ENCODE measurements at regions not wholly inside any gene's neighbourhood (a gene's known extent, or its start where the extent isn't known, plus 50 kb on each side); places are given as distances from the start of the nearest gene placed in this dataset.

DNA sequence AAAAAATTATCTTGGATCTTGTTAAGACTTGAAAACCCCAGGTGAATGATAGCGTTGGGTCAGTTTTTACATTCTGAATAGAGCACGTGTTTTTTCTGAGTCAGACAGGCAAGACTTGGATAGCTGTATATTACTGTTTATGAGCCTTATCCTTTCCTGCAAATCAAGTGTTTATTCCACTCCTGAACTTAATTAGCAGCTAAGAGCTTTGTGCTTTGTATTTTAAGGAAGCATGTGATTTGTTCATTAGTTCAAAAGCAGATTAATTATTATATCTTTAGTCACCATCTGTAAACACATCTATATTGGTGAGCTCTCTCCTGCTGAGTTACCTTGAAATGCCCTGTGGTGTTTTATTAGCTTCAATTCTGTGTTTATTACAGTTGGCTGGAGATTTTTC is 98.6 kb upstream of the PRPS1L1 start:
- Mint-ChIP-seq H3K4me1 (ENCODE audit: low read depth) (no peaks in the 10 kb centered on the region), H3K27ac (no peak overlapping the region)

GRCh38 chr7:18128846-18129245 is 101.2 kb upstream of the PRPS1L1 start:
- Mint-ChIP-seq H3K4me1 (ENCODE audit: low read depth) (no peaks in the 10 kb centered on the region), H3K27ac (no peak overlapping the region), H3K36me3 (ENCODE audit: low read depth) (no peaks in the 10 kb centered on the region), H3K9me3 (no peaks in the 10 kb centered on the region), H3K27me3 (ENCODE audit: low read depth) (no peaks in the 10 kb centered on the region), H3K4me3 (no peak overlapping the region)

More for the DNA sequence above, 98.6 kb upstream of the PRPS1L1 start:
- Mint-ChIP-seq H3K27me3 (ENCODE audit: low read depth) (no peaks in the 10 kb centered on the region), H3K36me3 (ENCODE audit: low read depth) (no peaks in the 10 kb centered on the region), H3K4me3 (no peak overlapping the region), H3K9me3 (no peaks in the 10 kb centered on the region)

GRCh38 chr7:18132811-18133210 is 105.2 kb upstream of the PRPS1L1 start:
- H3K36me3 Mint-ChIP-seq (ENCODE audit: low read depth), result no peaks in the 10 kb centered on the region
- H3K4me3 Mint-ChIP-seq, result no peak overlapping the region
- no peak overlapping the region for H3K27ac Mint-ChIP-seq
- no peaks in the 10 kb centered on the region for H3K9me3 Mint-ChIP-seq
- H3K4me1 Mint-ChIP-seq (ENCODE audit: low read depth), result no peaks in the 10 kb centered on the region
- H3K27me3 Mint-ChIP-seq (ENCODE audit: low read depth), result no peaks in the 10 kb centered on the region

DNA sequence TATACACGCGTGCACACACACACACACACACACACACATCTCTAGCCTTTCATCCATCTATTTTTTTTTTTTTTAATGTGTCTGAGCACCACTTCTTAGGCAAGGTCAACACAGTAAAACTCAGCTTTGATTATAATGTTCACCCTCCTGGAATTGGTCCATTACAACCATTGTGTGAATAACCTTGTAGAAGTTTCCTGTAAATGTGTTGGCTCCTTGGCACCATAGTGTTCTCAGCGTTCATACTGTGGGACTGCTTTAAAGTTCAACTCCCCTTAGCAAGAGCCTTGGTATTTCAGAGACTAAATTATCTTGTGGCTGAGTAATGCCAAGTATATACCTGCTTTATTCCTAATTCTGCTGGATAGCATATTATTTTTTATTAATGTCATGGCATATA is 106.3 kb upstream of the PRPS1L1 start:
- no peaks in the 10 kb centered on the region for H3K9me3 Mint-ChIP-seq
- H3K4me1 Mint-ChIP-seq (ENCODE audit: low read depth), result no peaks in the 10 kb centered on the region
- H3K27me3 Mint-ChIP-seq (ENCODE audit: low read depth), result no peaks in the 10 kb centered on the region
- no peak overlapping the region for H3K4me3 Mint-ChIP-seq
- no peak overlapping the region for H3K27ac Mint-ChIP-seq
- H3K36me3 Mint-ChIP-seq (ENCODE audit: low read depth), result no peaks in the 10 kb centered on the region

GRCh38 chr7:18140943-18141342 is 113.3 kb upstream of the PRPS1L1 start:
- no peak overlapping the region for H3K27ac Mint-ChIP-seq
- peaks cover 9% of the 10 kb centered on the region for H3K27me3 Mint-ChIP-seq (ENCODE audit: low read depth)
- no peaks in the 10 kb centered on the region for H3K4me1 Mint-ChIP-seq (ENCODE audit: low read depth)
- H3K36me3 Mint-ChIP-seq (ENCODE audit: low read depth), result no peaks in the 10 kb centered on the region
- H3K4me3 Mint-ChIP-seq, result no peak overlapping the region
- H3K9me3 Mint-ChIP-seq, result no peaks in the 10 kb centered on the region

DNA sequence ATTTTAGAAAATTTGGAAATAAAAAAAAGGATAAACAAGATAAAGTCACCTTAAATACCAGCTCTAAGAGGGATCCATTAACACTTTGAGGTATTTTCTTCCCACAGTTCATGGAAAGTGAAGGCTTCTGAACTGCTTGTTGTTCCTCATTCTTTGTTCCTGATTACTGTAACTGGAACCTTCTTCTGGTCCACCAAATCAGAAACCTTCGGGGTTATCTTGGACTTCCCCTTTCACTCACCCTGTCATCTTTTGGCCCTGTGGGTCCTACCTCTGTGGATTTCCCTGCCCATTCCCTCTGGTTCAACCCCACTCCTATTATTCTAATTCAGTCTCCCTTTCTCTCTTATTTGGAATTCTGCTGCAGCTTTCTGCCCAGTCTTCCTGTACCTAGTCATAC is 116.5 kb upstream of the PRPS1L1 start:
- Mint-ChIP-seq H3K4me3 (no peak overlapping the region), H3K9me3 (no peaks in the 10 kb centered on the region), H3K27ac (no peak overlapping the region)

DNA sequence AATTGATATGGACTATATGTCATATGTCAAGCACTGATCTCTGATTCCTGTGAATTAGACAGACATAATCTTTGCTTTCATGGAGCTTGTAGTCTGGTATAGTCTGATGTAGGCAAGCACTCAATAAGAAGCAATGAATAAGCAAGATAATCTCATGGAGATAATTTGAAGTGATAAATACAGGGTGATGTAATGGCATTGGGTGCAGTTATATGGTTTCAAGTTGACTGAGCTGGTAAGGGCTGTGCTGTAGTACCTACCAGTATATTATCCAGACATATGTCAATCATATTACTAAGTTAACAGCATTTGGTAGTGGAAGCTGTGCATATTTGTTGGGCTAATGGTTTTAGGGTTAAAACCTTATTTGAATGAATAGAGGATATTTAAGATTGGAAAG is 117.5 kb upstream of the PRPS1L1 start:
- Mint-ChIP-seq H3K4me3 (no peak overlapping the region), H3K4me1 (ENCODE audit: low read depth) (no peaks in the 10 kb centered on the region), H3K27ac (no peak overlapping the region), H3K36me3 (ENCODE audit: low read depth) (no peaks in the 10 kb centered on the region), H3K9me3 (no peaks in the 10 kb centered on the region), H3K27me3 (ENCODE audit: low read depth) (peaks cover 9% of the 10 kb centered on the region)

More for the DNA sequence above, 116.5 kb upstream of the PRPS1L1 start:
- no peaks in the 10 kb centered on the region for H3K4me1 Mint-ChIP-seq (ENCODE audit: low read depth)
- no peaks in the 10 kb centered on the region for H3K36me3 Mint-ChIP-seq (ENCODE audit: low read depth)
- H3K27me3 Mint-ChIP-seq (ENCODE audit: low read depth), result peaks cover 9% of the 10 kb centered on the region

DNA sequence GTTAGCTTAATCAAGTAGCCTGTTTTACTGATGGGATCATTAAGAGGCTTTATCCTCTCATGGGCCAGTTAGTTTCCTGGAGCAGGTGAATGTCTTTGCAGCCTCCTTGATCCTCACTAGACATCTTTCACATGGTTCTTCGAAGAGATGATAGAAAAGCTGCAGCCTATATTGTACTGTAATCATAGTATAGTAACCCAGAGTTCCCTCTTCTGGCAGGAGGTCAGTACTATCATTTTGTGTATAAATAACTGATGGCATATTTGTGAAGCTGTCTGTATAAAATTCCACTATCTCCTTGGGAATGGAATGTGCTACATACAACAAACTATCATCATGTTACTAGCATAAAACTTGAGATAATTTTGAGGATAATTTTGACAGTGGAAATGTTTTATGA is 123.8 kb upstream of the PRPS1L1 start:
- Mint-ChIP-seq H3K27me3 (ENCODE audit: low read depth) (no peaks in the 10 kb centered on the region), H3K4me3 (no peak overlapping the region), H3K4me1 (ENCODE audit: low read depth) (no peaks in the 10 kb centered on the region), H3K9me3 (no peaks in the 10 kb centered on the region), H3K36me3 (ENCODE audit: low read depth) (no peaks in the 10 kb centered on the region), H3K27ac (no peak overlapping the region)

DNA sequence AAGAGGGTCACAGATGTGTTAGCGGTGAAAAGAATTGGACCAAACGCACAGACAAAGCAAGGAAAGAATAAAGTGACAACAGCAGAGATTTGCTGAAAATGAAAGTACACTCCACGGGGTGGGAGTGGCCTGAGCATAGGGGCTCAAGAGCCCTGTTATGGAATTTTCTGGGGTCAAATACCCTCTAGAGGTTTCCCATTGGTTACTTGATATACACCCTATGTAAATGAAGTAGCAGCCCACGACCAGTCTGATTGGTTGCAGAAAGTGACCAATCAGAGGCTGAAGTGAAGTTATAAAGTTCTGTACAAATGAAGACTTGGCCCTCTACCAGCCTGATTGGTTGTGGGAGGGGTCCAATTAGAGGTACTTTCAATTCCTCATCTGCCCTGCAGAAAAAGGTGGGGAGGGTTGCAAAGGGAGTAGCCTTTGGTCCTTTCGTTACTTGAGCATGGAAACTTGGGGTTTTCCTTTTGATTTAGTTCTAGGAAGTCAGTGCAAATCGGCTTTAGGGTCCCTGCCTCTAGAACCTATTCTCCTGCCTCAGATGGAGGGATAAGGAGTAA is 125.6 kb upstream of the PRPS1L1 start:
- Mint-ChIP-seq H3K27me3 (ENCODE audit: low read depth) (no peaks in the 10 kb centered on the region), H3K27ac (no peak overlapping the region), H3K4me1 (ENCODE audit: low read depth) (no peaks in the 10 kb centered on the region), H3K36me3 (ENCODE audit: low read depth) (no peaks in the 10 kb centered on the region), H3K9me3 (no peaks in the 10 kb centered on the region), H3K4me3 (no peak overlapping the region)

- Mint-ChIP-seq H3K27me3 (ENCODE audit: low read depth) (no peaks in the 10 kb centered on the region), H3K9me3 (no peaks in the 10 kb centered on the region), H3K27ac (no peak overlapping the region)
Observed at GRCh38 chr7:18154726-18155125, 127.1 kb upstream of the PRPS1L1 start.

GRCh38 chr7:18157233-18157632 is 129.6 kb upstream of the PRPS1L1 start:
- H3K36me3 Mint-ChIP-seq (ENCODE audit: low read depth), result no peaks in the 10 kb centered on the region
- no peak overlapping the region for H3K27ac Mint-ChIP-seq
- no peaks in the 10 kb centered on the region for H3K9me3 Mint-ChIP-seq
- no peaks in the 10 kb centered on the region for H3K4me1 Mint-ChIP-seq (ENCODE audit: low read depth)
- H3K4me3 Mint-ChIP-seq, result no peak overlapping the region
- no peaks in the 10 kb centered on the region for H3K27me3 Mint-ChIP-seq (ENCODE audit: low read depth)

More at GRCh38 chr7:18154726-18155125, 127.1 kb upstream of the PRPS1L1 start:
- Mint-ChIP-seq H3K36me3 (ENCODE audit: low read depth) (no peaks in the 10 kb centered on the region), H3K4me3 (no peak overlapping the region), H3K4me1 (ENCODE audit: low read depth) (no peaks in the 10 kb centered on the region)

GRCh38 chr7:18162657-18163056 is 135.0 kb upstream of the PRPS1L1 start:
- no peak overlapping the region for H3K27ac Mint-ChIP-seq
- no peaks in the 10 kb centered on the region for H3K27me3 Mint-ChIP-seq (ENCODE audit: low read depth)
- no peaks in the 10 kb centered on the region for H3K9me3 Mint-ChIP-seq
- H3K36me3 Mint-ChIP-seq (ENCODE audit: low read depth), result no peaks in the 10 kb centered on the region
- H3K4me1 Mint-ChIP-seq (ENCODE audit: low read depth), result no peaks in the 10 kb centered on the region
- no peak overlapping the region for H3K4me3 Mint-ChIP-seq

GRCh38 chr7:18163091-18163490 is 135.4 kb upstream of the PRPS1L1 start:
- Mint-ChIP-seq H3K27me3 (ENCODE audit: low read depth) (no peaks in the 10 kb centered on the region), H3K4me1 (ENCODE audit: low read depth) (no peaks in the 10 kb centered on the region), H3K4me3 (no peak overlapping the region), H3K36me3 (ENCODE audit: low read depth) (no peaks in the 10 kb centered on the region), H3K27ac (no peak overlapping the region), H3K9me3 (no peaks in the 10 kb centered on the region)

- no peak overlapping the region for H3K4me3 Mint-ChIP-seq
- no peaks in the 10 kb centered on the region for H3K27me3 Mint-ChIP-seq (ENCODE audit: low read depth)
- no peaks in the 10 kb centered on the region for H3K9me3 Mint-ChIP-seq
Observed at GRCh38 chr7:18165166-18165565, 137.5 kb upstream of the PRPS1L1 start.

GRCh38 chr7:18166002-18166401 is 138.4 kb upstream of the PRPS1L1 start:
- Mint-ChIP-seq H3K27ac (no peak overlapping the region), H3K4me1 (ENCODE audit: low read depth) (no peaks in the 10 kb centered on the region), H3K4me3 (no peak overlapping the region), H3K27me3 (ENCODE audit: low read depth) (no peaks in the 10 kb centered on the region), H3K36me3 (ENCODE audit: low read depth) (no peaks in the 10 kb centered on the region), H3K9me3 (no peaks in the 10 kb centered on the region)

More at GRCh38 chr7:18165166-18165565, 137.5 kb upstream of the PRPS1L1 start:
- Mint-ChIP-seq H3K36me3 (ENCODE audit: low read depth) (no peaks in the 10 kb centered on the region), H3K27ac (no peak overlapping the region), H3K4me1 (ENCODE audit: low read depth) (no peaks in the 10 kb centered on the region)

DNA sequence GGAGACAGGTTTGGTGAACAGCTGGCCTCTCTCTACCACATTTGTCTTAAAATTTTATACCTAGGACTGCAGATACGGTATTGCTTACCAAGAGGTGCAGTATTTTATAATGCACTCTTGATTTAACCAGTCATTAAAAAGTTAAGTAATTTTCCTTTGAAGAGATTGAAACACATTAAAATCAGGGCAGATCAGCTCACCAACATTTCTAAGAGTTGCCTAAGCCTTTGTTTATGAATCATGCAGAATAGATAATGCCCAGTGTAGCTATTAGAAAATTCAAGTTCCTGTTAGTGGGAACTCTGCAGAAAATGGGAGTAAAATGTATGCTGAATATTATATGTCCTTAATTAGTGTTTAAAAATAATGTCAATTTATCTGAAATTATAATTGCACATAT is 140.2 kb upstream of the PRPS1L1 start:
- H3K36me3 Mint-ChIP-seq (ENCODE audit: low read depth), result no peaks in the 10 kb centered on the region
- H3K4me1 Mint-ChIP-seq (ENCODE audit: low read depth), result no peaks in the 10 kb centered on the region
- no peak overlapping the region for H3K27ac Mint-ChIP-seq
- H3K4me3 Mint-ChIP-seq, result no peak overlapping the region
- no peaks in the 10 kb centered on the region for H3K9me3 Mint-ChIP-seq
- H3K27me3 Mint-ChIP-seq (ENCODE audit: low read depth), result no peaks in the 10 kb centered on the region
